ENCODE measurements at regions not wholly inside any gene's neighbourhood (a gene's known extent, or its start where the extent isn't known, plus 50 kb on each side); places are given as distances from the start of the nearest gene placed in this dataset.

DNA sequence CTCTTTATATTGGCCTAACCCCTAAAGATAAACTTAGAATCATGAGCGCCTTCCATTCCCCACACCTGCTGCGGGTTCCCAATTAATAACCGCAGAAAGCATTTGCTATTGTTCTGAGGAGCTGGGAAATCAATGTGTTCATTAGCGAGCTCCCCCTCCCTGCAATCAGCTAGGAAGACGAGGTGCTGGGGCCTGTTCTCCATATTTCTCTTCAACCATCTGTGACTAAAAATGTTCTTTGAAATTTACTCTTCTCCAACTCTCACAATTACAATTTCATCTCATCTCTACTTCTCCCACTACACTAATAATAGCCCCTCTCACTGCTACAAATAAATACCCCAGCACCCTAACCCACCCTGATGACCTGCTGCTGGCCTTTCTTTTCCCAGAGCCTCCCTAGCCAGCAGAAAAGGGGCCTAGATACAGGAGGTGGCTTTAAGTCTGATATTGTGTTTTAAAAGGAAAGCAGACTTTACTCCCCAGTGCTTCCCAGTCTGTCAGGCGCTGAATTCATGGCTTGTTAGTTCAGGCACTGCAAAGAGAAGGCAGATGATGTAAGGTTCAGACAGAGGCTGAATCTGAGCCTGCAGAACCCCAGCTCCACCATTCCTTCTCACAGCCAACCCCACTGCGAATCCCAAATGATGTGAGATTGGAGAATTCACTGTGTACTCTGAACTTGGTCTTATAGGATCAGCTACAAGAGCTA is 477.5 kb upstream of the DAB1 start:
- H3K36me3 ChIP-seq (ENCODE audit: control insufficient read depth in 1 of 2, insufficient read depth in 2 of 2, low read length in 2 of 2), result no peaks in the 10 kb centered on the region
- H3K4me2 ChIP-seq (ENCODE audit: low read length), result no peak overlapping the region
- intact Hi-C loops (cut with micrococcal nuclease), result no loop called here
- no peaks in the 10 kb centered on the region; the same call in 1 of the 2 replicates for H4K20me1 ChIP-seq (ENCODE audit: insufficient read depth)
- DNase-seq (ENCODE audit: low read depth, low spot score) (no peak), ATAC-seq (no peak)
- no peaks in the 10 kb centered on the region for H3K9me3 ChIP-seq (ENCODE audit: control insufficient read depth in 1 of 2, insufficient read depth in 1 of 2, low read depth in 1 of 2, low read length in 2 of 2)
- H3K27ac ChIP-seq (ENCODE audit: low read depth, low read length), result no peak overlapping the region
- ChIA-PET CTCF (no interaction called here), POLR2A (no interaction called here), RAD21 (ENCODE audit: low non-redundant PET in 1 of 2, low total read pairs in 2 of 2, uncharacterized antibody in 2 of 2, unreplicated experiment in 2 of 2) (no interaction called here)
- H3K79me2 ChIP-seq (ENCODE audit: insufficient read depth, low read length), result no peaks in the 10 kb centered on the region
- no TSS peak for BruUV-seq (replicated peaks)
- no peaks in the 10 kb centered on the region for H3K4me1 ChIP-seq (ENCODE audit: control insufficient read depth in 1 of 2, insufficient read depth in 2 of 2, low read length in 2 of 2)
- no peak overlapping the region for H2AFZ ChIP-seq (ENCODE audit: low read depth, low read length, poor library complexity, severe bottlenecking)
- no peak overlapping the region for H3K9ac ChIP-seq (ENCODE audit: low read length)
- no peaks in the 10 kb centered on the region for H3K27me3 ChIP-seq (ENCODE audit: insufficient read depth, low read length)
- TF ChIP-seq, protein P1, sequence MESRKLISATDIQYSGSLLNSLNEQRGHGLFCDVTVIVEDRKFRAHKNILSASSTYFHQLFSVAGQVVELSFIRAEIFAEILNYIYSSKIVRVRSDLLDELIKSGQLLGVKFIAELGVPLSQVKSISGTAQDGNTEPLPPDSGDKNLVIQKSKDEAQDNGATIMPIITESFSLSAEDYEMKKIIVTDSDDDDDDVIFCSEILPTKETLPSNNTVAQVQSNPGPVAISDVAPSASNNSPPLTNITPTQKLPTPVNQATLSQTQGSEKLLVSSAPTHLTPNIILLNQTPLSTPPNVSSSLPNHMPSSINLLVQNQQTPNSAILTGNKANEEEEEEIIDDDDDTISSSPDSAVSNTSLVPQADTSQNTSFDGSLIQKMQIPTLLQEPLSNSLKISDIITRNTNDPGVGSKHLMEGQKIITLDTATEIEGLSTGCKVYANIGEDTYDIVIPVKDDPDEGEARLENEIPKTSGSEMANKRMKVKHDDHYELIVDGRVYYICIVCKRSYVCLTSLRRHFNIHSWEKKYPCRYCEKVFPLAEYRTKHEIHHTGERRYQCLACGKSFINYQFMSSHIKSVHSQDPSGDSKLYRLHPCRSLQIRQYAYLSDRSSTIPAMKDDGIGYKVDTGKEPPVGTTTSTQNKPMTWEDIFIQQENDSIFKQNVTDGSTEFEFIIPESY (IDR thresholded peaks at IDR 0.05; ENCODE audit: extremely low read depth, insufficient replicate concordance, low read length), result no peak
- TF ChIP-seq, protein P2, sequence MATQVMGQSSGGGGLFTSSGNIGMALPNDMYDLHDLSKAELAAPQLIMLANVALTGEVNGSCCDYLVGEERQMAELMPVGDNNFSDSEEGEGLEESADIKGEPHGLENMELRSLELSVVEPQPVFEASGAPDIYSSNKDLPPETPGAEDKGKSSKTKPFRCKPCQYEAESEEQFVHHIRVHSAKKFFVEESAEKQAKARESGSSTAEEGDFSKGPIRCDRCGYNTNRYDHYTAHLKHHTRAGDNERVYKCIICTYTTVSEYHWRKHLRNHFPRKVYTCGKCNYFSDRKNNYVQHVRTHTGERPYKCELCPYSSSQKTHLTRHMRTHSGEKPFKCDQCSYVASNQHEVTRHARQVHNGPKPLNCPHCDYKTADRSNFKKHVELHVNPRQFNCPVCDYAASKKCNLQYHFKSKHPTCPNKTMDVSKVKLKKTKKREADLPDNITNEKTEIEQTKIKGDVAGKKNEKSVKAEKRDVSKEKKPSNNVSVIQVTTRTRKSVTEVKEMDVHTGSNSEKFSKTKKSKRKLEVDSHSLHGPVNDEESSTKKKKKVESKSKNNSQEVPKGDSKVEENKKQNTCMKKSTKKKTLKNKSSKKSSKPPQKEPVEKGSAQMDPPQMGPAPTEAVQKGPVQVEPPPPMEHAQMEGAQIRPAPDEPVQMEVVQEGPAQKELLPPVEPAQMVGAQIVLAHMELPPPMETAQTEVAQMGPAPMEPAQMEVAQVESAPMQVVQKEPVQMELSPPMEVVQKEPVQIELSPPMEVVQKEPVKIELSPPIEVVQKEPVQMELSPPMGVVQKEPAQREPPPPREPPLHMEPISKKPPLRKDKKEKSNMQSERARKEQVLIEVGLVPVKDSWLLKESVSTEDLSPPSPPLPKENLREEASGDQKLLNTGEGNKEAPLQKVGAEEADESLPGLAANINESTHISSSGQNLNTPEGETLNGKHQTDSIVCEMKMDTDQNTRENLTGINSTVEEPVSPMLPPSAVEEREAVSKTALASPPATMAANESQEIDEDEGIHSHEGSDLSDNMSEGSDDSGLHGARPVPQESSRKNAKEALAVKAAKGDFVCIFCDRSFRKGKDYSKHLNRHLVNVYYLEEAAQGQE (IDR thresholded peaks at IDR 0.05; ENCODE audit: low read depth), result no peak
- TF ChIP-seq EGR1 (IDR thresholded peaks at IDR 0.05; ENCODE audit: low read depth), result no peak
- no peak for TF ChIP-seq SRF (IDR thresholded peaks at IDR 0.05; ENCODE audit: low read depth)
- no peak for TF ChIP-seq TCF7L2 (IDR thresholded peaks at IDR 0.05; ENCODE audit: borderline replicate concordance, extremely low read depth, insufficient read depth, insufficient read length)
- TF ChIP-seq ZFX (IDR thresholded peaks at IDR 0.05), result no peak
- TF ChIP-seq CEBPB (IDR thresholded peaks at IDR 0.05; ENCODE audit: low read depth), result no peak
- TF ChIP-seq CBX3 (IDR thresholded peaks at IDR 0.05; ENCODE audit: low read depth), result no peak
- no peak for TF ChIP-seq POLR2A (IDR thresholded peaks at IDR 0.05; ENCODE audit: borderline replicate concordance, extremely low read depth, insufficient read depth, insufficient read length)
- TF ChIP-seq RAD21 (IDR thresholded peaks at IDR 0.05; ENCODE audit: low read depth), result no peak
- TF ChIP-seq POLR2AphosphoS5 (IDR thresholded peaks at IDR 0.05; ENCODE audit: low read depth, low read length), result no peak
- TF ChIP-seq, protein P3, sequence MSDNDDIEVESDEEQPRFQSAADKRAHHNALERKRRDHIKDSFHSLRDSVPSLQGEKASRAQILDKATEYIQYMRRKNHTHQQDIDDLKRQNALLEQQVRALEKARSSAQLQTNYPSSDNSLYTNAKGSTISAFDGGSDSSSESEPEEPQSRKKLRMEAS (IDR thresholded peaks at IDR 0.05), result no peak
- no peak for TF ChIP-seq JUND (IDR thresholded peaks at IDR 0.05)
- TF ChIP-seq, protein P4, sequence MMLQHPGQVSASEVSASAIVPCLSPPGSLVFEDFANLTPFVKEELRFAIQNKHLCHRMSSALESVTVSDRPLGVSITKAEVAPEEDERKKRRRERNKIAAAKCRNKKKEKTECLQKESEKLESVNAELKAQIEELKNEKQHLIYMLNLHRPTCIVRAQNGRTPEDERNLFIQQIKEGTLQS (IDR thresholded peaks at IDR 0.05), result no peak
- TF ChIP-seq, protein P5, sequence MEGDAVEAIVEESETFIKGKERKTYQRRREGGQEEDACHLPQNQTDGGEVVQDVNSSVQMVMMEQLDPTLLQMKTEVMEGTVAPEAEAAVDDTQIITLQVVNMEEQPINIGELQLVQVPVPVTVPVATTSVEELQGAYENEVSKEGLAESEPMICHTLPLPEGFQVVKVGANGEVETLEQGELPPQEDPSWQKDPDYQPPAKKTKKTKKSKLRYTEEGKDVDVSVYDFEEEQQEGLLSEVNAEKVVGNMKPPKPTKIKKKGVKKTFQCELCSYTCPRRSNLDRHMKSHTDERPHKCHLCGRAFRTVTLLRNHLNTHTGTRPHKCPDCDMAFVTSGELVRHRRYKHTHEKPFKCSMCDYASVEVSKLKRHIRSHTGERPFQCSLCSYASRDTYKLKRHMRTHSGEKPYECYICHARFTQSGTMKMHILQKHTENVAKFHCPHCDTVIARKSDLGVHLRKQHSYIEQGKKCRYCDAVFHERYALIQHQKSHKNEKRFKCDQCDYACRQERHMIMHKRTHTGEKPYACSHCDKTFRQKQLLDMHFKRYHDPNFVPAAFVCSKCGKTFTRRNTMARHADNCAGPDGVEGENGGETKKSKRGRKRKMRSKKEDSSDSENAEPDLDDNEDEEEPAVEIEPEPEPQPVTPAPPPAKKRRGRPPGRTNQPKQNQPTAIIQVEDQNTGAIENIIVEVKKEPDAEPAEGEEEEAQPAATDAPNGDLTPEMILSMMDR (IDR thresholded peaks at IDR 0.05 in 2 of 3, conservative IDR thresholded peaks at IDR 0.05 in 1 of 3; ENCODE audit: borderline replicate concordance in 1 of 3, insufficient read depth in 1 of 3, low read depth in 2 of 3, low read length in 2 of 3), result no peak
- H3K4me3 ChIP-seq (replicated peaks in 1 of 2; ENCODE audit: low read depth in 1 of 2, low read length in 2 of 2), result no peak overlapping the region
- H3K9me2 ChIP-seq (ENCODE audit: insufficient read depth), result no peaks in the 10 kb centered on the region
